ENCODE measurements at regions not wholly inside any gene's neighbourhood (a gene's known extent, or its start where the extent isn't known, plus 50 kb on each side); places are given as distances from the start of the nearest gene placed in this dataset.

- no peak for TF ChIP-seq EED (IDR thresholded peaks at IDR 0.05; ENCODE audit: low read depth)
Observed at GRCh38 chr11:129700701-129701100, 114.9 kb upstream of the TMEM45B start (continued).

- H3K4me1 ChIP-seq (ENCODE audit: control insufficient read depth, insufficient read depth, low read length), result no peaks in the 10 kb centered on the region
- WGBS (ENCODE audit: insufficient coverage, insufficient replicate concordance, low lambda C conversion rate, missing lambda C conversion rate), result 27% methylated on average over 6 of the region's 6 CpGs
- no peak for FAIRE-seq
- H3K27ac ChIP-seq (ENCODE audit: control insufficient read depth, insufficient read depth), result no peak overlapping the region
- H3K9me3 ChIP-seq (replicated peaks; ENCODE audit: control insufficient read depth, insufficient read depth, low read length), result no peaks in the 10 kb centered on the region
- ChIA-PET RAD21 (ENCODE audit: unreplicated experiment) (no interaction called here), SMC1A (ENCODE audit: uncharacterized antibody, unreplicated experiment) (no interaction called here), CTCF (no interaction called here), POLR2A (no interaction called here)
- no peak overlapping the region for H2AFZ ChIP-seq (ENCODE audit: control insufficient read depth, low read depth, low read length)
- in situ Hi-C loops (cut with MboI) (no loop called here), intact Hi-C loops (cut with micrococcal nuclease; ENCODE audit: unreplicated experiment) (no loop called here)
- ATAC-seq, result no peak
- no peak overlapping the region for H3K4me2 ChIP-seq (ENCODE audit: control insufficient read depth, insufficient read depth)
- DNase-seq (ENCODE audit: low read depth, low spot score), result no peak
- H4K20me1 ChIP-seq (ENCODE audit: control insufficient read depth, insufficient read depth), result no peaks in the 10 kb centered on the region
- no TSS peak for BruUV-seq (replicated peaks)
- no peak overlapping the region for H3K4me3 ChIP-seq
- H3K36me3 ChIP-seq (ENCODE audit: control insufficient read depth in 2 of 2, insufficient read depth in 2 of 2, low read length in 1 of 2), result no peaks in the 10 kb centered on the region
- no peak overlapping the region for H3K9ac ChIP-seq (ENCODE audit: control insufficient read depth, insufficient read depth, low read length)
- no peaks in the 10 kb centered on the region; a peak in 2 of 4 replicates for H3K27me3 ChIP-seq (replicated peaks in 1 of 2; ENCODE audit: control insufficient read depth in 2 of 2, insufficient read depth in 2 of 2, low read length in 1 of 2)
- TF ChIP-seq SP1 (IDR thresholded peaks at IDR 0.05; ENCODE audit: low read depth, low read length) (no peak), BACH1 (IDR thresholded peaks at IDR 0.05; ENCODE audit: borderline replicate concordance) (no peak), NKRF (conservative IDR thresholded peaks at IDR 0.05) (no peak), CREB1 (IDR thresholded peaks at IDR 0.05; ENCODE audit: low read depth) (no peak), USF1 (IDR thresholded peaks at IDR 0.05; ENCODE audit: borderline replicate concordance, extremely low read length, insufficient read depth, low read depth, low read length) (no peak), CBX3 (IDR thresholded peaks at IDR 0.05; ENCODE audit: borderline replicate concordance, low read depth) (no peak), DPF2 (IDR thresholded peaks at IDR 0.05) (no peak), KDM1A (IDR thresholded peaks at IDR 0.05; ENCODE audit: borderline replicate concordance) (no peak), JUND (IDR thresholded peaks at IDR 0.05; ENCODE audit: low read depth, low read length) (no peak)
- H3K79me2 ChIP-seq (ENCODE audit: control insufficient read depth, insufficient read depth, low read length), result no peaks in the 10 kb centered on the region
Observed at GRCh38 chr11:129701706-129702105, 113.9 kb upstream of the TMEM45B start.
